ENCODE measurements at regions not wholly inside any gene's neighbourhood (a gene's known extent, or its start where the extent isn't known, plus 50 kb on each side); places are given as distances from the start of the nearest gene placed in this dataset.

- TF ChIP-seq, protein P1, sequence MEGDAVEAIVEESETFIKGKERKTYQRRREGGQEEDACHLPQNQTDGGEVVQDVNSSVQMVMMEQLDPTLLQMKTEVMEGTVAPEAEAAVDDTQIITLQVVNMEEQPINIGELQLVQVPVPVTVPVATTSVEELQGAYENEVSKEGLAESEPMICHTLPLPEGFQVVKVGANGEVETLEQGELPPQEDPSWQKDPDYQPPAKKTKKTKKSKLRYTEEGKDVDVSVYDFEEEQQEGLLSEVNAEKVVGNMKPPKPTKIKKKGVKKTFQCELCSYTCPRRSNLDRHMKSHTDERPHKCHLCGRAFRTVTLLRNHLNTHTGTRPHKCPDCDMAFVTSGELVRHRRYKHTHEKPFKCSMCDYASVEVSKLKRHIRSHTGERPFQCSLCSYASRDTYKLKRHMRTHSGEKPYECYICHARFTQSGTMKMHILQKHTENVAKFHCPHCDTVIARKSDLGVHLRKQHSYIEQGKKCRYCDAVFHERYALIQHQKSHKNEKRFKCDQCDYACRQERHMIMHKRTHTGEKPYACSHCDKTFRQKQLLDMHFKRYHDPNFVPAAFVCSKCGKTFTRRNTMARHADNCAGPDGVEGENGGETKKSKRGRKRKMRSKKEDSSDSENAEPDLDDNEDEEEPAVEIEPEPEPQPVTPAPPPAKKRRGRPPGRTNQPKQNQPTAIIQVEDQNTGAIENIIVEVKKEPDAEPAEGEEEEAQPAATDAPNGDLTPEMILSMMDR (IDR thresholded peaks at IDR 0.05) = no peak
- no peaks in the 10 kb centered on the region for H3K27me3 Mint-ChIP-seq (ENCODE audit: unreplicated experiment)
- DNase-seq (ENCODE audit: extremely low spot score, unreplicated experiment) = no peak
- no peaks in the 10 kb centered on the region for H3K9me3 Mint-ChIP-seq (ENCODE audit: unreplicated experiment)
- peaks cover 5% of the 10 kb centered on the region for H3K4me1 Mint-ChIP-seq (ENCODE audit: unreplicated experiment)
- H3K4me3 Mint-ChIP-seq (ENCODE audit: unreplicated experiment) = no peak overlapping the region
- H3K36me3 Mint-ChIP-seq (ENCODE audit: unreplicated experiment) = no peaks in the 10 kb centered on the region
- no peak overlapping the region for H3K27ac Mint-ChIP-seq (ENCODE audit: unreplicated experiment)
These were observed 449.7 kb downstream of the PCDH10 start for GRCh38 chr4:133598779-133599178.

- TF ChIP-seq, protein P1 (IDR thresholded peaks at IDR 0.05) = no peak
- DNase-seq (ENCODE audit: extremely low spot score, unreplicated experiment) = no peak
- no peaks in the 10 kb centered on the region for H3K9me3 Mint-ChIP-seq (ENCODE audit: unreplicated experiment)
- no peak overlapping the region for H3K4me3 Mint-ChIP-seq (ENCODE audit: unreplicated experiment)
- no peaks in the 10 kb centered on the region for H3K36me3 Mint-ChIP-seq (ENCODE audit: unreplicated experiment)
- H3K27ac Mint-ChIP-seq (ENCODE audit: unreplicated experiment) = no peak overlapping the region
- H3K27me3 Mint-ChIP-seq (ENCODE audit: unreplicated experiment) = no peaks in the 10 kb centered on the region
- H3K4me1 Mint-ChIP-seq (ENCODE audit: unreplicated experiment) = peaks cover 5% of the 10 kb centered on the region
These were observed 448.2 kb downstream of the PCDH10 start for GRCh38 chr4:133597251-133597650.

- peaks cover 5% of the 10 kb centered on the region for H3K4me1 Mint-ChIP-seq (ENCODE audit: unreplicated experiment)
- H3K27ac Mint-ChIP-seq (ENCODE audit: unreplicated experiment) = no peak overlapping the region
- no peaks in the 10 kb centered on the region for H3K9me3 Mint-ChIP-seq (ENCODE audit: unreplicated experiment)
- H3K27me3 Mint-ChIP-seq (ENCODE audit: unreplicated experiment) = no peaks in the 10 kb centered on the region
- TF ChIP-seq, protein P1 (IDR thresholded peaks at IDR 0.05) = no peak
- no peaks in the 10 kb centered on the region for H3K36me3 Mint-ChIP-seq (ENCODE audit: unreplicated experiment)
- no peak for DNase-seq (ENCODE audit: extremely low spot score, unreplicated experiment)
- no peak overlapping the region for H3K4me3 Mint-ChIP-seq (ENCODE audit: unreplicated experiment)
These were observed 447.4 kb downstream of the PCDH10 start for GRCh38 chr4:133596459-133596858.

DNA sequence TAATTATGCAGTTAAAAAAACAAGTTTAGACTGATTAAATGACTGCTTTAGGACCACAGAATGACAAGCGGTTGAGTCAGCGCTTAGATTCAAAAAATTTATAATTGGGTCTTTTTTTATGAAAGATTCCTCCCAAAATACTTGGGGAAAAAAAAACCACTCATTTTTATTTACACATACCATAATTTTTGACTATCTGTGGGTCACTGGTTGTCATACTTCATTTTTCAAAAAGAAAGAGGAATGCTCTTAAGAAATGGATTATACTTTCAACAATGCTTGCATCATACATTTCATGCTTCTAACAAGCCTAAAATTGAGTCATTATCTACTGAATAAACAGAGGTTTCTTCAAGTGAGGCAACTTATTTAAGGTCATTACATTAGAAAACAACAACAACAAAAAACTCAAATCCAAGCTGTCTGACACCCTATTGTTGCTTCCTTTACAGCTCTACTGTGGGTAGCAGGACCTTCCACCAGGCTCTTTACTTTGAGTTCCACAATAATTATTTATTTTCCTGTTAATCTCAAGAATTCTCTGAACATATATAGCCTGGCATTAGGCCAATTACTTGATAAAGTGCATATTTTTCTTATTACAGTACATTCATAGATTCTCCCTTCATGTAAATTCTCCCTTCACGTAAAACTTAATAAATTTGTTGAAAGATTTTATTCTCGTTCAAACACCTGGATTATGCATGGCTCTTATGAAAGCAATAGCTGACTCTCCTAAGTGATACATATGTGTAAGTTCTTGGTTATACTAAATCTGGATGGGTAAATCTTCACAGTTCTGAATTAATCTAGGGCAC, 445.5 kb downstream of the PCDH10 start:
- TF ChIP-seq, protein P1 (IDR thresholded peaks at IDR 0.05) = no peak
- DNase-seq (ENCODE audit: extremely low spot score, unreplicated experiment) = no peak
- Mint-ChIP-seq H3K4me1 (ENCODE audit: unreplicated experiment) (peaks cover 5% of the 10 kb centered on the region), H3K27me3 (ENCODE audit: unreplicated experiment) (no peaks in the 10 kb centered on the region), H3K9me3 (ENCODE audit: unreplicated experiment) (no peaks in the 10 kb centered on the region), H3K27ac (ENCODE audit: unreplicated experiment) (no peak overlapping the region), H3K36me3 (ENCODE audit: unreplicated experiment) (no peaks in the 10 kb centered on the region), H3K4me3 (ENCODE audit: unreplicated experiment) (no peak overlapping the region)

- no peak for DNase-seq (ENCODE audit: extremely low spot score, unreplicated experiment)
- Mint-ChIP-seq H3K4me1 (ENCODE audit: unreplicated experiment) (peaks cover 5% of the 10 kb centered on the region), H3K27me3 (ENCODE audit: unreplicated experiment) (no peaks in the 10 kb centered on the region), H3K36me3 (ENCODE audit: unreplicated experiment) (no peaks in the 10 kb centered on the region), H3K27ac (ENCODE audit: unreplicated experiment) (no peak overlapping the region), H3K9me3 (ENCODE audit: unreplicated experiment) (no peaks in the 10 kb centered on the region), H3K4me3 (ENCODE audit: unreplicated experiment) (no peak overlapping the region)
- TF ChIP-seq, protein P1 (IDR thresholded peaks at IDR 0.05) = no peak
These were observed 444.7 kb downstream of the PCDH10 start for GRCh38 chr4:133593764-133594163.

Data from osteocyte (in vitro differentiated cells).